H9 (cell line): ENCODE measurements at regions not wholly inside any gene's neighbourhood (a gene's known extent, or its start where the extent isn't known, plus 50 kb on each side); places are given as distances from the start of the nearest gene placed in this dataset.

Source experiments
- DNase-seq: peaks from one replicate; pipeline ENCODE4 v3.0.0-alpha.2; 2017
- H2AFZ ChIP-seq: one replicate; pipeline ENCODE4 v1.6.1; 2013; ENCODE audit warnings: mild to moderate bottlenecking, low read length, control low read depth, moderate library complexity
- H2AK5ac ChIP-seq: 2 replicates; pipeline ENCODE4 v1.6.1; 2013; ENCODE audit warnings: low read length, control low read depth, mixed read lengths; ENCODE audit not compliant: insufficient read length
- H2BK120ac ChIP-seq: one replicate; pipeline ENCODE4 v1.6.1; 2013; ENCODE audit warnings: low read depth, mild to moderate bottlenecking, low read length, control low read depth, inconsistent platforms; ENCODE audit not compliant: poor library complexity, severe bottlenecking
- H2BK12ac ChIP-seq: 2 replicates; pipeline ENCODE4 v1.6.1; 2013; ENCODE audit warnings: low read length, control low read depth, mixed read lengths, low read depth; ENCODE audit not compliant: insufficient read length
- H2BK15ac ChIP-seq: 2 replicates; pipeline ENCODE4 v1.6.1; 2013; ENCODE audit warnings: low read depth, low read length, control low read depth
- H2BK20ac ChIP-seq: one replicate; pipeline ENCODE4 v1.6.1; 2013; ENCODE audit warnings: low read depth, mild to moderate bottlenecking, low read length, control low read depth, inconsistent platforms; ENCODE audit not compliant: poor library complexity, severe bottlenecking
- H2BK5ac ChIP-seq: 2 replicates; pipeline ENCODE4 v1.6.1; 2013; ENCODE audit warnings: low read length, control low read depth, mixed read lengths; ENCODE audit not compliant: insufficient read length
- H3K14ac ChIP-seq: 2 replicates; pipeline ENCODE4 v1.6.1; 2013; ENCODE audit warnings: low read length, control low read depth; ENCODE audit not compliant: insufficient read depth
- H3K18ac ChIP-seq: 2 replicates; pipeline ENCODE4 v1.6.1; 2013; ENCODE audit warnings: low read depth, mild to moderate bottlenecking, mixed read lengths, low read length, control low read depth; ENCODE audit not compliant: insufficient read length
- H3K23ac ChIP-seq: 2 replicates; pipeline ENCODE4 v1.6.1; 2013; ENCODE audit warnings: low read length, control low read depth, mixed read lengths, low read depth; ENCODE audit not compliant: insufficient read length
- H3K23me2 ChIP-seq: 2 replicates; pipeline ENCODE4 v1.6.1; 2013; ENCODE audit warnings: low read depth, mild to moderate bottlenecking, mixed read lengths, low read length, control low read depth; ENCODE audit not compliant: insufficient read length, poor library complexity, severe bottlenecking
- H3K27ac ChIP-seq: 2 replicates; pipeline ENCODE4 v1.5.1; 2013; ENCODE audit warnings: low read length, control low read depth, mixed read lengths, low read depth; ENCODE audit not compliant: insufficient read length
- H3K27me3 ChIP-seq: 2 replicates; pipeline ENCODE4 v1.6.1; 2013; ENCODE audit warnings: low read length, control low read depth, inconsistent platforms; ENCODE audit not compliant: insufficient read depth
- H3K4ac ChIP-seq: 2 replicates; pipeline ENCODE4 v1.6.1; 2013; ENCODE audit warnings: low read depth, mild to moderate bottlenecking, control low read depth, inconsistent platforms, low read length, moderate library complexity
- H3K4me1 ChIP-seq: 2 replicates; pipeline ENCODE4 v1.6.1; 2013; ENCODE audit warnings: low read length, control low read depth, inconsistent platforms; ENCODE audit not compliant: insufficient read depth
- H3K4me2 ChIP-seq: 2 replicates; pipeline ENCODE4 v1.6.1; 2013; ENCODE audit warnings: low read length, control low read depth, mixed read lengths; ENCODE audit not compliant: insufficient read length, insufficient read depth
- H3K56ac ChIP-seq: 2 replicates; pipeline ENCODE4 v1.6.1; 2013; ENCODE audit warnings: low read depth, mild to moderate bottlenecking, mixed read lengths, low read length, control low read depth; ENCODE audit not compliant: insufficient read length
- H3K79me1 ChIP-seq: 2 replicates; pipeline ENCODE4 v1.6.1; 2013; ENCODE audit warnings: low read depth, mild to moderate bottlenecking, moderate library complexity, low read length, control low read depth, inconsistent platforms; ENCODE audit not compliant: insufficient read depth, poor library complexity, severe bottlenecking
- H3K79me2 ChIP-seq: 2 replicates; pipeline ENCODE4 v1.6.1; 2013; ENCODE audit warnings: low read length, control low read depth, inconsistent platforms; ENCODE audit not compliant: insufficient read depth
- H3K9ac ChIP-seq: 2 replicates; pipeline ENCODE4 v1.6.1; 2013; ENCODE audit warnings: low read length, control low read depth, mixed read lengths; ENCODE audit not compliant: insufficient read length; ENCODE audit errors: extremely low read depth
- H3K9me3 ChIP-seq: one replicate; pipeline ENCODE4 v1.6.1; 2013; ENCODE audit warnings: low read depth, low read length, inconsistent platforms; ENCODE audit not compliant: control insufficient read depth
- H3T11ph ChIP-seq: one replicate; pipeline ENCODE4 v1.6.1; 2013; ENCODE audit warnings: mild to moderate bottlenecking, low read length, control low read depth, inconsistent platforms
- H4K20me1 ChIP-seq: one replicate; pipeline ENCODE4 v1.6.1; 2013; ENCODE audit not compliant: control insufficient read depth, insufficient read length, insufficient read depth
- H4K5ac ChIP-seq: 2 replicates; pipeline ENCODE4 v1.6.1; 2013; ENCODE audit warnings: low read depth, mild to moderate bottlenecking, mixed read lengths, low read length, control low read depth; ENCODE audit not compliant: insufficient read length
- H4K8ac ChIP-seq: replicated peaks from 2 replicates; pipeline ENCODE4 v1.6.1; 2013; ENCODE audit warnings: low read length, control low read depth, mixed read lengths, low read depth; ENCODE audit not compliant: insufficient read length
- H4K91ac ChIP-seq: 2 replicates; pipeline ENCODE4 v1.6.1; 2013; ENCODE audit warnings: low read depth, mild to moderate bottlenecking, moderate library complexity, mixed read lengths, low read length, control low read depth; ENCODE audit not compliant: insufficient read length
- H3K27ac Mint-ChIP-seq, 3 experiments: 2 replicates in 2 of 3; 3 replicates in 1 of 3; pipeline ENCODE4 v1.8.0; 2020 to 2021; ENCODE audit warnings: mixed read lengths in 3 of 3, mild to moderate bottlenecking in 1 of 3, moderate library complexity in 1 of 3
- H3K27me3 Mint-ChIP-seq: 2 replicates; pipeline ENCODE4 v1.8.0; 2021; ENCODE audit warnings: low read depth, mild to moderate bottlenecking, moderate library complexity, mixed read lengths
- H3K36me3 Mint-ChIP-seq, 3 experiments: 2 replicates in 2 of 3; 3 replicates in 1 of 3; pipeline ENCODE4 v1.8.0; 2020 to 2021; ENCODE audit warnings: low read depth in 3 of 3, mixed read lengths in 3 of 3; ENCODE audit not compliant: insufficient read depth in 1 of 3
- H3K4me1 Mint-ChIP-seq, 2 experiments: 2 replicates each; pipeline ENCODE4 v1.8.0; 2020; ENCODE audit warnings: mixed read lengths in 2 of 2
- H3K4me3 Mint-ChIP-seq, 2 experiments: 2 replicates in 1 of 2; 3 replicates in 1 of 2; pipeline ENCODE4 v1.8.0; 2020 to 2021; ENCODE audit warnings: mild to moderate bottlenecking in 2 of 2, mixed read lengths in 2 of 2, moderate library complexity in 1 of 2
- H3K9me3 Mint-ChIP-seq, 2 experiments: 2 replicates in 1 of 2; 3 replicates in 1 of 2; pipeline ENCODE4 v1.8.0; 2020; ENCODE audit warnings: mild to moderate bottlenecking in 2 of 2, mixed read lengths in 2 of 2, moderate library complexity in 1 of 2
- CTCF ChIP-seq: fragments of 200-600 bp; sonication (generic); conservative IDR thresholded peaks from 3 replicates; pipeline ENCODE4 v1.8.0; 2021; ENCODE audit warnings: antibody characterized with exemption, mild to moderate bottlenecking
- WGBS: extraction: QIAGEN DNeasy Blood & Tissue Kit; methylation state at CpG from one replicate; pipeline ENCODE4 v1.1.7; 2013; ENCODE audit warnings: missing lambda C conversion rate, low lambda C conversion rate, mixed read lengths; ENCODE audit not compliant: insufficient read length; ENCODE audit errors: extremely low coverage; 5-methylcytosine and 5-hydroxymethylcytosine counted together

- Histone ChIP-seq H3K9me3 (no peaks in the 10 kb centered on the region), H4K20me1 (no peaks in the 10 kb centered on the region), H3K18ac (no peak overlapping the region), H2AFZ (no peak overlapping the region), H3K4ac (no peak overlapping the region), H3K79me1 (no peaks in the 10 kb centered on the region), H3K4me1 (no peaks in the 10 kb centered on the region; the same call in 1 of the 2 replicates), H2BK15ac (no peak overlapping the region), H3K23me2 (no peaks in the 10 kb centered on the region), H3T11ph (no peak overlapping the region), H2BK120ac (no peak overlapping the region), H2BK20ac (no peak overlapping the region), H3K14ac (no peak overlapping the region), H3K4me2 (no peak overlapping the region), H2AK5ac (no peak overlapping the region), H3K23ac (no peak overlapping the region), H3K9ac (no peak overlapping the region), H4K91ac (no peak overlapping the region), H2BK12ac (no peak overlapping the region), H3K79me2 (no peaks in the 10 kb centered on the region), H3K27me3 (no peaks in the 10 kb centered on the region), H2BK5ac (no peak overlapping the region), H4K5ac (no peak overlapping the region), H3K27ac (no peak overlapping the region), H3K56ac (no peak overlapping the region), H4K8ac (no peak overlapping the region)
- Mint-ChIP-seq H3K27me3 (peaks cover 33% of the 10 kb centered on the region), H3K27ac (no peak overlapping the region), H3K4me1 (peaks cover 9 to 28% of the 10 kb centered on the region in 2 experiments), H3K9me3 (no peaks in the 10 kb centered on the region; a peak in 1 of 5 replicates), H3K36me3 (no peaks in the 10 kb centered on the region), H3K4me3 (no peak overlapping the region)
- DNase-seq = no peak
- WGBS = no CpG with 5 or more reads among the region's 1 CpG
- no peak for TF ChIP-seq CTCF
These were observed 150.4 kb upstream of the SLC6A11 start for GRCh38 chr3:10665592-10665991.
